HCT116 (cell line): ENCODE measurements at regions not wholly inside any gene's neighbourhood (a gene's known extent, or its start where the extent isn't known, plus 50 kb on each side); places are given as distances from the start of the nearest gene placed in this dataset.

ENCODE experiments used
- ATAC-seq: fragments of 200-7000 bp; cut with Tn5 transposase; 2 replicates; pipeline ENCODE4 v1.9.1; 2020; ENCODE audit warnings: mild to moderate bottlenecking, moderate library complexity
- BruUV-seq: library from RNA; stranded (reverse); fragments of 400-500 nt; replicated peaks from 2 replicates; lab custom pipeline; 2021; lab: Mats Ljungman, UMichigan
- CTCF ChIA-PET: fragments of 300-600 bp; sonication (Branson Sonifier 250); formaldehyde crosslinking; loops from one replicate; lab custom pipeline; 2021; ENCODE audit warnings: antibody characterized with exemption; lab: Charles Lee
- POLR2A ChIA-PET: fragments of 300-600, 350-600 bp; sonication (Branson Sonifier 250); formaldehyde crosslinking; loops from one replicate; lab custom pipeline; 2021; ENCODE audit warnings: antibody characterized with exemption; lab: Charles Lee
- RAD21 ChIA-PET, 2 experiments: fragments of 300-600 bp; sonication (Branson Sonifier 250); formaldehyde crosslinking; loops; one replicate each; lab custom pipeline; 2023; ENCODE audit warnings: low total read pairs in 2 of 2; ENCODE audit not compliant: uncharacterized antibody in 2 of 2, unreplicated experiment in 2 of 2, low non-redundant PET in 1 of 2; lab: Charles Lee
- DNase-seq: peaks from one replicate; pipeline ENCODE4 v3.0.0-alpha.2; 2010; ENCODE audit warnings: low read depth, low spot score
- H2AFZ ChIP-seq: fragments of 200-600 bp; shearing (Covaris generic), sonication (generic); 2 replicates; pipeline ENCODE4 v1.6.1; 2017; ENCODE audit warnings: low read depth, mixed run types, mixed read lengths, antibody characterized with exemption, low read length; ENCODE audit not compliant: poor library complexity, severe bottlenecking
- H3K27ac ChIP-seq: 2 replicates; pipeline ENCODE4 v1.5.1; 2012; ENCODE audit warnings: low read depth, low read length
- H3K27me3 ChIP-seq: fragments of 200-600 bp; sonication (generic); 2 replicates; pipeline ENCODE4 v1.6.1; 2016; ENCODE audit warnings: mixed run types, low read length, mixed read lengths; ENCODE audit not compliant: insufficient read depth
- H3K36me3 ChIP-seq, 2 experiments: fragments of 200-500 bp in 1 of 2; fragments of 200-600 bp in 1 of 2; sonication (Bioruptor generic) in 1 of 2; sonication (generic) in 1 of 2; 2 replicates each; pipeline versions ENCODE4 v1.5.1 to v1.6.1; 2014 to 2016; ENCODE audit warnings: low read length in 2 of 2, inconsistent platforms in 1 of 2, mixed read lengths in 1 of 2, mixed run types in 1 of 2; ENCODE audit not compliant: insufficient read depth in 2 of 2, control insufficient read depth in 1 of 2
- H3K4me1 ChIP-seq, 2 experiments: fragments of 200-600 bp in 1 of 2; sonication (generic) in 1 of 2; 2 replicates each; pipeline versions ENCODE4 v1.5.1 to v1.6.1; 2012 to 2017; ENCODE audit warnings: low read length in 2 of 2, inconsistent platforms in 1 of 2, mild to moderate bottlenecking in 1 of 2, mixed read lengths in 1 of 2, mixed run types in 1 of 2, moderate library complexity in 1 of 2; ENCODE audit not compliant: insufficient read depth in 2 of 2, control insufficient read depth in 1 of 2
- H3K4me2 ChIP-seq: fragments of 200-600 bp; sonication (generic); 2 replicates; pipeline ENCODE4 v1.6.1; 2017; ENCODE audit warnings: mixed run types, low read length, mixed read lengths
- H3K4me3 ChIP-seq, 2 experiments: fragments of 200-600 bp in 1 of 2; sonication (generic) in 1 of 2; replicated peaks in 1 of 2; 2 replicates each; pipeline ENCODE4 v1.5.1; 2011 to 2016; ENCODE audit warnings: low read length in 2 of 2, control low read depth in 1 of 2, low read depth in 1 of 2, mild to moderate bottlenecking in 1 of 2, mixed read lengths in 1 of 2, mixed run types in 1 of 2
- H3K79me2 ChIP-seq: fragments of 200-600 bp; sonication (generic); 2 replicates; pipeline ENCODE4 v1.6.1; 2017; ENCODE audit warnings: mild to moderate bottlenecking, mixed run types, low read length, moderate library complexity, mixed read lengths; ENCODE audit not compliant: insufficient read depth
- H3K9ac ChIP-seq: fragments of 200-600 bp; sonication (generic); 2 replicates; pipeline ENCODE4 v1.6.1; 2016; ENCODE audit warnings: low read length, mixed read lengths
- H3K9me2 ChIP-seq: fragments of 200-600 bp; sonication (generic), shearing (Covaris generic); 2 replicates; pipeline ENCODE4 v1.6.1; 2017; ENCODE audit warnings: mixed run types, mild to moderate bottlenecking, moderate library complexity; ENCODE audit not compliant: insufficient read depth
- H3K9me3 ChIP-seq, 2 experiments: fragments of 200-500 bp in 1 of 2; fragments of 200-600 bp in 1 of 2; sonication (Bioruptor generic) in 1 of 2; sonication (generic) in 1 of 2; 2 replicates each; pipeline ENCODE4 v1.6.1; 2014 to 2017; ENCODE audit warnings: low read length in 2 of 2, mixed read lengths in 2 of 2, inconsistent platforms in 1 of 2, low read depth in 1 of 2, mild to moderate bottlenecking in 1 of 2, mixed run types in 1 of 2, moderate library complexity in 1 of 2; ENCODE audit not compliant: control insufficient read depth in 1 of 2, insufficient read depth in 1 of 2
- H4K20me1 ChIP-seq: fragments of 200-600 bp; sonication (generic), shearing (Covaris generic); 2 replicates; pipeline ENCODE4 v1.6.1; 2017; ENCODE audit warnings: mixed run types, mild to moderate bottlenecking, moderate library complexity; ENCODE audit not compliant: insufficient read depth
- ATF3 ChIP-seq: IDR thresholded peaks from 2 replicates; pipeline ENCODE4 v1.6.1; 2012
- CBX3 ChIP-seq: IDR thresholded peaks from 2 replicates; pipeline ENCODE4 v1.6.1; 2012; ENCODE audit warnings: low read depth
- CTCF ChIP-seq, 3 experiments: fragments of 200-600 bp in 1 of 3; sonication (generic) in 1 of 3; IDR thresholded peaks in 2 of 3; conservative IDR thresholded peaks in 1 of 3; 2 replicates each; pipeline ENCODE4 v1.5.1; 2012 to 2017; ENCODE audit warnings: low read depth in 2 of 3, low read length in 2 of 3, antibody characterized with exemption in 1 of 3, borderline replicate concordance in 1 of 3, control low read depth in 1 of 3, mild to moderate bottlenecking in 1 of 3, mixed read lengths in 1 of 3, mixed run types in 1 of 3, moderate library complexity in 1 of 3; ENCODE audit not compliant: insufficient read depth in 1 of 3
- EZH2phosphoT487 ChIP-seq: fragments of 200-600 bp; IDR thresholded peaks from 2 replicates; pipeline ENCODE4 v1.6.1; 2018; ENCODE audit warnings: antibody characterized with exemption, borderline replicate concordance
- POLR2AphosphoS5 ChIP-seq: IDR thresholded peaks from 2 replicates; pipeline ENCODE4 v1.6.1; 2011; ENCODE audit warnings: mild to moderate bottlenecking, low read depth, low read length, moderate library complexity
- RAD21 ChIP-seq: IDR thresholded peaks from 2 replicates; pipeline ENCODE4 v1.6.1; 2012; ENCODE audit warnings: low read depth, mild to moderate bottlenecking
- SP1 ChIP-seq: IDR thresholded peaks from 2 replicates; pipeline ENCODE4 v1.6.1; 2012; ENCODE audit warnings: low read depth
- SRF ChIP-seq: IDR thresholded peaks from 2 replicates; pipeline ENCODE4 v1.6.1; 2012; ENCODE audit warnings: low read depth
- TCF7L2 ChIP-seq: IDR thresholded peaks from 2 replicates; pipeline ENCODE4 v1.7.0; 2011; ENCODE audit warnings: borderline replicate concordance, inconsistent platforms; ENCODE audit not compliant: insufficient read depth, insufficient read length; ENCODE audit errors: extremely low read depth
- YY1 ChIP-seq: IDR thresholded peaks from 2 replicates; pipeline ENCODE4 v1.6.1; 2011; ENCODE audit warnings: low read length, low read depth, moderate library complexity, mild to moderate bottlenecking; ENCODE audit not compliant: insufficient replicate concordance; ENCODE audit errors: extremely low read depth
- intact Hi-C: fragments of 100-400 bp; cut with micrococcal nuclease; formaldehyde crosslinking; loops from 2 replicates; pipeline ENCODE4 v1.10.0; 2022

GRCh38 chr2:226216575-226216974 lies 583.0 kb downstream of the IRS1 start:
- Histone ChIP-seq H4K20me1 (no peaks in the 10 kb centered on the region), H3K27me3 (no peaks in the 10 kb centered on the region), H3K9ac (0 out of 2 replicates have a peak overlapping the region, but pooled peaks have one; percentile 11), H3K4me3 (no peak overlapping the region), H3K36me3 (0 out of 4 replicates have a peak, but pooled peaks cover 0 to 4% of the 10 kb centered on the region in 2 experiments), H3K9me2 (no peaks in the 10 kb centered on the region), H3K79me2 (no peaks in the 10 kb centered on the region), H3K4me1 (peaks cover 37 to 50% of the 10 kb centered on the region in 2 experiments), H3K4me2 (peak overlapping the region; percentile 2), H3K9me3 (no peaks in the 10 kb centered on the region), H2AFZ (no peak overlapping the region), H3K27ac (peak overlapping the region; percentile 94)
- ChIA-PET CTCF (interaction anchor here (1.1 to 2.5 kb wide), 5 partner anchors 9 to 585 kb away, joined by 3 to 12 read pairs (median 6); partner anchors contain the start of gene IRS1), RAD21 (interaction anchor here in 1 of 2 experiments (0.8 to 1.6 kb wide), 2 partner anchors 27 to 367 kb away, joined by 3 read pairs; no protein-coding TSS in a partner anchor), POLR2A (interaction anchor here (1.6 to 2.0 kb wide), 2 partner anchors 360 to 433 kb away, joined by 3 to 7 read pairs; no protein-coding TSS in a partner anchor)
- ATAC-seq (peak; percentile 49), DNase-seq (no peak)
- peak; percentile 71 for TF ChIP-seq YY1
- peak; percentile 25; the same call in 1 of the 2 replicates for TF ChIP-seq SP1
- no peak for TF ChIP-seq EZH2phosphoT487
- peak; percentile 28 for TF ChIP-seq TCF7L2
- BruUV-seq, result no TSS peak
- intact Hi-C loops, result loop anchor here (2.0 to 10.0 kb wide), 6 partner anchors 102 to 768 kb away; no protein-coding TSS in a partner anchor

DNA sequence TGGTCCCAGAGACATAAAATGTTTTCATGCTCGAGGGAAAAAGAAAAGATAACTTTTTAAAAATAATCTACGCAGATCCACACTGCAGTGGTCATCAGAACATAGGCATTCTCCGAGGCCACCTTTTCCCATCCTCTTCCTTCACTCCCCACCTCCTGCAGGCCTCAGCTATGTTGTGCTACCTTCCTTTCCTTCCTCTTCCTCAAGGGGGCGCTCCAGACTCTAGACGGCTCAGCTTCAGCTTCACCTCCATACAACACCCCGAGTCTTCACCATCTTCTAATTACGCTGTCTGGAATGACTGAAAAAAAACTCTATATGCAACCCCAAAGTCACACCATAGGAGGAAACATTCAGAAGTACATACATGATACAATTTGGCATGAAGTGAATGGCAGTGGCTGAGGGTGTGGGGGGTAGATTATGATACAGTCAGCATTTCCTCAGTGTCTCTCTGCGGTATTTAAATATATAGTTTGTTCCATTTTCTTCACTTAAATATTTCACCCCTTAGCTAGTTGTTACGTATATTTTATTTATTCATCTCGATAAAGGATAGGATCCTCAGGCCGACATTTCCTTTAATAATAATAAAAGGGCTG lies 583.6 kb downstream of the IRS1 start:
- H4K20me1 ChIP-seq, result no peaks in the 10 kb centered on the region
- H3K27me3 ChIP-seq, result no peaks in the 10 kb centered on the region
- H3K4me3 ChIP-seq, result no peak overlapping the region
- no peaks in the 10 kb centered on the region for H3K9me2 ChIP-seq
- H3K9me3 ChIP-seq, result no peaks in the 10 kb centered on the region
- ChIA-PET POLR2A (interaction anchor here (0.9 to 2.0 kb wide), 4 partner anchors 31 to 557 kb away, joined by 3 to 7 read pairs (median 3); no protein-coding TSS in a partner anchor), RAD21 (interaction anchor here in 1 of 2 experiments (0.8 to 1.6 kb wide), 4 partner anchors 26 to 586 kb away, joined by 3 read pairs; no protein-coding TSS in a partner anchor), CTCF (interaction anchor here (1.0 to 2.5 kb wide), 9 partner anchors 9 to 585 kb away, joined by 3 to 12 read pairs (median 4); partner anchors contain the start of gene IRS1)
- H3K79me2 ChIP-seq, result no peaks in the 10 kb centered on the region
- H3K4me2 ChIP-seq, result peak overlapping the region; percentile 2
- H3K27ac ChIP-seq, result peak overlapping the region; percentile 94
- TF ChIP-seq POLR2AphosphoS5 (peak; percentile 17; the same call in 1 of the 2 replicates), RAD21 (peak; percentile 96), SRF (no peak), CBX3 (peak; percentile 39; the same call in 1 of the 2 replicates), ATF3 (no peak), CTCF (IDR thresholded peaks at IDR 0.05 in 2 of 3, conservative IDR thresholded peaks at IDR 0.05 in 1 of 3; ENCODE audit: borderline replicate concordance in 1 of 3, insufficient read depth in 1 of 3, low read depth in 2 of 3, low read length in 2 of 3) (peak; percentile 48 to 93 (median 89); a peak in 5 of 6 replicates)
- BruUV-seq, result TSS peak; percentile 50
- H2AFZ ChIP-seq, result no peak overlapping the region
- ATAC-seq, result peak; percentile 93
- peaks cover 43 to 56% of the 10 kb centered on the region in 2 experiments for H3K4me1 ChIP-seq
- 0 out of 4 replicates have a peak, but pooled peaks cover 0 to 4% of the 10 kb centered on the region in 2 experiments for H3K36me3 ChIP-seq
- intact Hi-C loops, result loop anchor here (2.0 to 10.0 kb wide), 7 partner anchors 101 to 769 kb away; no protein-coding TSS in a partner anchor
- H3K9ac ChIP-seq, result peak overlapping the region; percentile 25; the same call in 1 of the 2 replicates
- peak; percentile 77 for DNase-seq
